ENCODE measurements at regions not wholly inside any gene's neighbourhood (a gene's known extent, or its start where the extent isn't known, plus 50 kb on each side); places are given as distances from the start of the nearest gene placed in this dataset.

- no peak for TF ChIP-seq CTCF (conservative IDR thresholded peaks at IDR 0.05; ENCODE audit: low read depth, low read length)
- no peak overlapping the region for H3K4me3 ChIP-seq (ENCODE audit: low read depth, low read length)
- no peak for DNase-seq (ENCODE audit: low read depth)
Measured at GRCh38 chr7:109322833-109323232, 753.2 kb downstream of the DNAJB9 start.

DNA sequence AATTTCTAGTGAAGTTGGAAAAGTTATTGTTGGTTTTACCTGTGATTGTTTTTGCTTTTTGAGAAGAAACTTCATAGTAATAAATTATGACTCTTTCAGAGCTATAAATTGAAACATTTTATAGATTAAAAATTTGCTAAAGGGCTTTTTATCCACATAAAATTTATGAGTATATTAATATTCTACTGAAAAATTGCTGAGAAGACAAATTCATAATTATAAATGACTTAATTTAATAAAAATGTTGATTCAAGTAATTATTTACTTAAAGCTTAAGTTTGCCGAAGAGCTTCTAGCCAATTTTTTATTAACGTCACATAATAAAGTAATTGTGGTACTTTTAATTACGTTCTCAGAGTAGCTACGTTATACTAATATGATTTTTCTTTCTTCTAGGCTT lies 761.7 kb downstream of the DNAJB9 start:
- TF ChIP-seq CTCF (conservative IDR thresholded peaks at IDR 0.05; ENCODE audit: low read depth, low read length) = no peak
- no peak for DNase-seq (ENCODE audit: low read depth)
- H3K4me3 ChIP-seq (ENCODE audit: low read depth, low read length) = no peak overlapping the region

DNA sequence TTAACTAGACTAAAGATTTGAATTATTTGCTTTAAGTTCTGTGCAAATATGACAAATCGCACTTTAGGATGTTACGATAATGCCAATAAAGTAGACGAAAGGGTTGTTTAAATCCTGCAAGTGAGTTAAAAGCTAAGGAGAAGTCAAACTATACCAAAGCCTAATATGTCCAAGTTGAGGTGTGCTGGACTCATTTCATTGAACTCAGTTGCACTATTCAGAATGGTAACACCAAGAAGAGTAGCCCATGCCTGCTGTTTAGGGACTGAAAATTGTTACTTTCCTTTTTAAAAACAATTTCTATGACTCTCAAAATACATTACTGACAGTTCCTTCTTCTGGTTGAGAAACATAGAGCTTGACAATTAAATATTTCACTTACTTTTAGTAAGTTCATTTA lies 766.3 kb downstream of the DNAJB9 start:
- DNase-seq (ENCODE audit: low read depth) = no peak
- no peak overlapping the region for H3K4me3 ChIP-seq (ENCODE audit: low read depth, low read length)
- no peak for TF ChIP-seq CTCF (conservative IDR thresholded peaks at IDR 0.05; ENCODE audit: low read depth, low read length)

DNA sequence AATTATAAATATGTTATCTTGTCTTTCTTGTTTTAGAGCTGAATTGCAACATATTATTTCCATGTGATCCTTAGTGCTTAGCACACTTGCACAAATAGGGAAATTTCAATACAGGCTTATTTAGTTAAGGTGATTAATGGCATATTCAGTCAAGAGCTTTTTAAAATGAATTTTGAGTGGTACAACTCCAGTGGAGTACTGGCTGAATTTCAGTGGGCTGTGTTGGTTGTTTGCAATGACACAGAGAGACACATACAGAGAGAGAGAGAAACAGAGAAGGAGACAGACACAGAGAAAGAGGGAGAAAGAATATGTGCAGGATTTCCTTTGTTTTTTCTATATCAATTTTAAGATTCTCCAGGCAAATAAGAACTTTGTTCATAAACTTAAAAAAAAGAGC lies 766.9 kb downstream of the DNAJB9 start:
- TF ChIP-seq CTCF (conservative IDR thresholded peaks at IDR 0.05; ENCODE audit: low read depth, low read length) = no peak
- no peak overlapping the region for H3K4me3 ChIP-seq (ENCODE audit: low read depth, low read length)
- DNase-seq (ENCODE audit: low read depth) = no peak

DNA sequence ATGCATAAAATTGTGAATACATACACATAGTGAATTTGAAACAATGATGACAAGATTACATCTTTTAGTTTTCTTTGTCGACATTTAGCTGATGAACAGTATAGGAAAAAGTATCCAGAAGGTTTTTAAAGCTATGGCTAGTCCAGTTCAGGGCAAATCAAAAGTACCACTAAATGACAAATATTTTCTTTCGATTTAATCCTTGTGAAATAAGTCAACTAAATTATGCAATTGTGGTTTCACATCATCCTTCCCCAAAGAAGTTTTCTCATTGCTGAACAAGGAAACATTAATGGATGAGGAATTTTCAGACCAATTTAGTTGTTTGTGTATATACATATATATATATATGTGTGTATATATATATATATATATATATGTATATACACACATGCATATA lies 774.0 kb downstream of the DNAJB9 start:
- peak; percentile 3 for DNase-seq (ENCODE audit: low read depth)
- no peak for TF ChIP-seq CTCF (conservative IDR thresholded peaks at IDR 0.05; ENCODE audit: low read depth, low read length)
- no peak overlapping the region for H3K4me3 ChIP-seq (ENCODE audit: low read depth, low read length)

GRCh38 chr7:109351493-109351892 lies 781.8 kb downstream of the DNAJB9 start:
- no peak for TF ChIP-seq CTCF (conservative IDR thresholded peaks at IDR 0.05; ENCODE audit: low read depth, low read length)
- DNase-seq (ENCODE audit: low read depth) = no peak

DNA sequence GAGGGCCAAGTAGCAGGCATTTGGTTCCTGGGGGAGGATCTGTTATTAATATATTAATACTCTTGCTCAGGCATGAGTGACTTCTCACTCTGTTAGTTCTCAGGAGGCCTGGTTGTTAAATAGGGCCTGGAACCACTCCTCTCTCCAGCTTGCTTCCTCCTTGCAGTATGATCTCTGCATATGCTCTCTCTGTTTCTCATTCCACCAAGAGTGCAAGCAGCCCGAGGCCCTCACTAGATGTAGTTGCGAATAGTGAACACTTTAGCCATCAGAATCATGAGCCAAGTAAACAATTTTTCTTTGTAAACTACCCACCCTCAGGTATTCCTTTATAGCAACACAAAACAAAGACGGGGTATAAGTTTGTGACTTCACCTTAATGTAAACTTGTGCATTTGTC lies 784.3 kb downstream of the DNAJB9 start:
- no peak for TF ChIP-seq CTCF (conservative IDR thresholded peaks at IDR 0.05; ENCODE audit: low read depth, low read length)
- H3K4me3 ChIP-seq (ENCODE audit: low read depth, low read length) = no peak overlapping the region

More at GRCh38 chr7:109351493-109351892, 781.8 kb downstream of the DNAJB9 start:
- H3K4me3 ChIP-seq (ENCODE audit: low read depth, low read length) = no peak overlapping the region

More for the DNA sequence above, 784.3 kb downstream of the DNAJB9 start:
- no peak for DNase-seq (ENCODE audit: low read depth)
